Astrocyte (in vitro differentiated cells and primary cell): ENCODE measurements at regions not wholly inside any gene's neighbourhood (a gene's known extent, or its start where the extent isn't known, plus 50 kb on each side); places are given as distances from the start of the nearest gene placed in this dataset.

Source experiments
- DNase-seq: peaks from one replicate; pipeline ENCODE4 v3.0.0-alpha.2; 2010; ENCODE audit warnings: low read depth
- FAIRE-seq: peaks from 2 replicates; lab custom pipeline; 2011; peaks lifted over from hg19 to GRCh38; lab: Jason Lieb, UNC
- H2AFZ ChIP-seq: 2 replicates; pipeline ENCODE4 v1.6.0; 2012; ENCODE audit warnings: low read depth, low read length, inconsistent platforms
- H3K27ac ChIP-seq: 2 replicates; pipeline ENCODE4 v1.5.1; 2011; ENCODE audit warnings: low read depth, low read length, inconsistent platforms
- H3K27me3 ChIP-seq: 2 replicates; pipeline ENCODE4 v1.6.0; 2011; ENCODE audit warnings: low read length, inconsistent platforms; ENCODE audit not compliant: insufficient read depth
- H3K36me3 ChIP-seq: 2 replicates; pipeline ENCODE4 v1.5.1; 2011; ENCODE audit warnings: low read length, inconsistent platforms; ENCODE audit not compliant: insufficient read depth
- H3K4me1 ChIP-seq: 2 replicates; pipeline ENCODE4 v1.5.1; 2011; ENCODE audit warnings: low read length, inconsistent platforms; ENCODE audit not compliant: insufficient read depth
- H3K4me2 ChIP-seq: 2 replicates; pipeline ENCODE4 v1.6.0; 2012; ENCODE audit warnings: low read length, inconsistent platforms
- H3K4me3 ChIP-seq: 2 replicates; pipeline ENCODE4 v1.5.1; 2011; ENCODE audit warnings: low read depth, mild to moderate bottlenecking, low read length, inconsistent platforms; ENCODE audit not compliant: insufficient read depth
- H3K79me2 ChIP-seq: 2 replicates; pipeline ENCODE4 v1.6.0; 2012; ENCODE audit warnings: mild to moderate bottlenecking, low read length, inconsistent platforms; ENCODE audit not compliant: insufficient read depth
- H3K9ac ChIP-seq: 2 replicates; pipeline ENCODE4 v1.6.0; 2012; ENCODE audit warnings: mild to moderate bottlenecking, low read length, inconsistent platforms
- H3K9me3 ChIP-seq: 2 replicates; pipeline ENCODE4 v1.5.1; 2012; ENCODE audit warnings: low read depth, mild to moderate bottlenecking, low read length, inconsistent platforms; ENCODE audit not compliant: insufficient read depth
- H4K20me1 ChIP-seq: 2 replicates; pipeline ENCODE4 v1.6.0; 2012; ENCODE audit warnings: low read length, inconsistent platforms; ENCODE audit not compliant: insufficient read depth
- H3K27ac Mint-ChIP-seq: one replicate; pipeline ENCODE4 v1.8.0; 2021; ENCODE audit warnings: mild to moderate bottlenecking, mixed read lengths; ENCODE audit not compliant: unreplicated experiment
- H3K27me3 Mint-ChIP-seq: one replicate; pipeline ENCODE4 v1.8.0; 2021; ENCODE audit warnings: low read depth, mixed read lengths; ENCODE audit not compliant: unreplicated experiment
- H3K36me3 Mint-ChIP-seq: one replicate; pipeline ENCODE4 v1.8.0; 2021; ENCODE audit warnings: low read depth, mixed read lengths; ENCODE audit not compliant: unreplicated experiment
- H3K4me1 Mint-ChIP-seq: one replicate; pipeline ENCODE4 v1.8.0; 2021; ENCODE audit warnings: low read depth, mixed read lengths; ENCODE audit not compliant: unreplicated experiment
- H3K4me3 Mint-ChIP-seq: one replicate; pipeline ENCODE4 v1.8.0; 2021; ENCODE audit warnings: mild to moderate bottlenecking, moderate library complexity, mixed read lengths; ENCODE audit not compliant: unreplicated experiment
- H3K9me3 Mint-ChIP-seq: one replicate; pipeline ENCODE4 v1.8.0; 2021; ENCODE audit warnings: mild to moderate bottlenecking, mixed read lengths; ENCODE audit not compliant: unreplicated experiment
- CTCF ChIP-seq: IDR thresholded peaks from 2 replicates; pipeline ENCODE4 v1.5.1; 2011; ENCODE audit warnings: low read depth, mild to moderate bottlenecking, inconsistent platforms, low read length, moderate library complexity; ENCODE audit not compliant: insufficient read depth
- EZH2 ChIP-seq: IDR thresholded peaks from 2 replicates; pipeline ENCODE4 v1.6.1; 2012; ENCODE audit warnings: mild to moderate bottlenecking, low read length, inconsistent platforms; ENCODE audit not compliant: insufficient read depth

GRCh38 chr2:5242751-5243150, 449.4 kb upstream of the SOX11 start:
- Mint-ChIP-seq H3K27me3 (no peaks in the 10 kb centered on the region), H3K9me3 (no peaks in the 10 kb centered on the region), H3K36me3 (no peaks in the 10 kb centered on the region), H3K27ac (no peak overlapping the region), H3K4me3 (no peak overlapping the region), H3K4me1 (no peaks in the 10 kb centered on the region)
- no peak overlapping the region for H2AFZ ChIP-seq
- DNase-seq (no peak), FAIRE-seq (no peak)
- H3K36me3 ChIP-seq: no peaks in the 10 kb centered on the region
- H3K4me3 ChIP-seq: no peak overlapping the region
- H3K27me3 ChIP-seq: no peaks in the 10 kb centered on the region
- H3K79me2 ChIP-seq: no peaks in the 10 kb centered on the region
- H3K27ac ChIP-seq: no peak overlapping the region
- H4K20me1 ChIP-seq: no peaks in the 10 kb centered on the region
- no peak overlapping the region for H3K4me2 ChIP-seq
- no peak overlapping the region for H3K9ac ChIP-seq
- no peaks in the 10 kb centered on the region for H3K4me1 ChIP-seq
- no peaks in the 10 kb centered on the region for H3K9me3 ChIP-seq
- no peak for TF ChIP-seq CTCF
- TF ChIP-seq EZH2: no peak

GRCh38 chr2:5250482-5250881, 441.7 kb upstream of the SOX11 start:
- FAIRE-seq: no peak
- H3K9me3 ChIP-seq: no peaks in the 10 kb centered on the region

More at GRCh38 chr2:5250482-5250881, 441.7 kb upstream of the SOX11 start:
- Histone ChIP-seq H3K4me3 (no peak overlapping the region), H3K79me2 (no peaks in the 10 kb centered on the region), H3K4me2 (peak overlapping the region; percentile 36), H3K4me1 (no peaks in the 10 kb centered on the region), H3K9ac (no peak overlapping the region), H3K27me3 (no peaks in the 10 kb centered on the region), H2AFZ (no peak overlapping the region), H4K20me1 (no peaks in the 10 kb centered on the region), H3K27ac (no peak overlapping the region), H3K36me3 (no peaks in the 10 kb centered on the region)
- peaks cover 2% of the 10 kb centered on the region for H3K4me1 Mint-ChIP-seq
- DNase-seq: peak; percentile 12
- H3K27ac Mint-ChIP-seq: no peak overlapping the region
- H3K9me3 Mint-ChIP-seq: peaks cover 4% of the 10 kb centered on the region
- H3K36me3 Mint-ChIP-seq: no peaks in the 10 kb centered on the region
- no peak overlapping the region for H3K4me3 Mint-ChIP-seq
- no peaks in the 10 kb centered on the region for H3K27me3 Mint-ChIP-seq
- TF ChIP-seq EZH2 (no peak), CTCF (no peak)
